IPS-20b (cell line): ENCODE measurements at regions not wholly inside any gene's neighbourhood (a gene's known extent, or its start where the extent isn't known, plus 50 kb on each side); places are given as distances from the start of the nearest gene placed in this dataset.
"Not testable (repeated sequence)": the region's sequence is repeated elsewhere in the genome, so short reads cannot be mapped to it uniquely, and the experiment has no call there.

ENCODE experiments used
- H3K27ac ChIP-seq: one replicate; pipeline ENCODE4 v1.5.1; 2013; ENCODE audit warnings: low read length
- H3K27me3 ChIP-seq: 2 replicates; pipeline ENCODE4 v1.6.1; 2013; ENCODE audit warnings: mild to moderate bottlenecking, low read length, inconsistent platforms; ENCODE audit not compliant: insufficient read depth
- H3K36me3 ChIP-seq: 2 replicates; pipeline ENCODE4 v1.6.1; 2013; ENCODE audit warnings: low read depth, mild to moderate bottlenecking, inconsistent platforms, low read length, moderate library complexity; ENCODE audit not compliant: insufficient read depth
- H3K4me1 ChIP-seq: 2 replicates; pipeline ENCODE4 v1.6.1; 2013; ENCODE audit warnings: mild to moderate bottlenecking, control low read depth, inconsistent platforms, low read length, moderate library complexity; ENCODE audit not compliant: insufficient read depth
- H3K4me3 ChIP-seq: 2 replicates; pipeline ENCODE4 v1.5.1; 2013; ENCODE audit warnings: mild to moderate bottlenecking, low read length, inconsistent platforms
- H3K9ac ChIP-seq: 2 replicates; pipeline ENCODE4 v1.6.1; 2013; ENCODE audit warnings: low read depth, mild to moderate bottlenecking, inconsistent platforms, low read length, moderate library complexity
- H3K9me3 ChIP-seq: 2 replicates; pipeline ENCODE4 v1.6.1; 2013; ENCODE audit warnings: mild to moderate bottlenecking, low read depth, low read length, inconsistent platforms; ENCODE audit not compliant: insufficient read depth

DNA sequence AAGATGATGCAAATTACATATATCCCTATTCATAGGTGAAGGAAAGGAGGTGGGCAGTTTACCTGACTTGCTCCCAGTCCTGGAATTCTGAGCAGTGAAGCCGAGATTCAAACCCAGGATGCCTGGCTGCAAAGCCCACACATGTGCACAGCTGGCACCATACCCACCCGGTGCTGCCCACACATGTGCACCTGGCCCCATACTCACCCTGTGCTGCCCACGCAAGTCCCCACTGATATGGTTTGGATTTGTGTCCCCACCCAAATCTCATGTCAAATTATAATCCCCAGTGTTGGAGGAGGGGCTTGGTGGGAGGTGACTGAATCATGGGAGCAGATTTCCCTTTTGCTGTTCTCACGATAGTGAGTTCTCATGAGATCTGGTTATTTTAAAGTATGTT, 179.2 kb upstream of the C14orf180 start:
- Histone ChIP-seq H3K9me3 (peaks cover 10% of the 10 kb centered on the region; the same call in 1 of the 2 replicates), H3K9ac (no peak overlapping the region), H3K4me3 (no peak overlapping the region), H3K27me3 (no peaks in the 10 kb centered on the region), H3K36me3 (no peaks in the 10 kb centered on the region), H3K4me1 (peaks cover 11% of the 10 kb centered on the region; the same call in 1 of the 2 replicates), H3K27ac (no peak overlapping the region)

GRCh38 chr14:104401785-104402184, 177.8 kb upstream of the C14orf180 start:
- no peak overlapping the region for H3K4me3 ChIP-seq
- no peak overlapping the region for H3K27ac ChIP-seq
- no peaks in the 10 kb centered on the region for H3K36me3 ChIP-seq
- H3K4me1 ChIP-seq = peaks cover 11% of the 10 kb centered on the region; the same call in 1 of the 2 replicates
- H3K9ac ChIP-seq = no peak overlapping the region
- peaks cover 10% of the 10 kb centered on the region; the same call in 1 of the 2 replicates for H3K9me3 ChIP-seq
- no peaks in the 10 kb centered on the region for H3K27me3 ChIP-seq

- not testable (repeated sequence) for H3K4me3 ChIP-seq, H3K36me3 ChIP-seq, H3K27me3 ChIP-seq, H3K27ac ChIP-seq, H3K9ac ChIP-seq
- Histone ChIP-seq H3K9me3 (peaks cover 10% of the 10 kb centered on the region; the same call in 1 of the 2 replicates), H3K4me1 (peaks cover 11% of the 10 kb centered on the region; the same call in 1 of the 2 replicates)
Observed at GRCh38 chr14:104402303-104402702, 177.3 kb upstream of the C14orf180 start.

DNA sequence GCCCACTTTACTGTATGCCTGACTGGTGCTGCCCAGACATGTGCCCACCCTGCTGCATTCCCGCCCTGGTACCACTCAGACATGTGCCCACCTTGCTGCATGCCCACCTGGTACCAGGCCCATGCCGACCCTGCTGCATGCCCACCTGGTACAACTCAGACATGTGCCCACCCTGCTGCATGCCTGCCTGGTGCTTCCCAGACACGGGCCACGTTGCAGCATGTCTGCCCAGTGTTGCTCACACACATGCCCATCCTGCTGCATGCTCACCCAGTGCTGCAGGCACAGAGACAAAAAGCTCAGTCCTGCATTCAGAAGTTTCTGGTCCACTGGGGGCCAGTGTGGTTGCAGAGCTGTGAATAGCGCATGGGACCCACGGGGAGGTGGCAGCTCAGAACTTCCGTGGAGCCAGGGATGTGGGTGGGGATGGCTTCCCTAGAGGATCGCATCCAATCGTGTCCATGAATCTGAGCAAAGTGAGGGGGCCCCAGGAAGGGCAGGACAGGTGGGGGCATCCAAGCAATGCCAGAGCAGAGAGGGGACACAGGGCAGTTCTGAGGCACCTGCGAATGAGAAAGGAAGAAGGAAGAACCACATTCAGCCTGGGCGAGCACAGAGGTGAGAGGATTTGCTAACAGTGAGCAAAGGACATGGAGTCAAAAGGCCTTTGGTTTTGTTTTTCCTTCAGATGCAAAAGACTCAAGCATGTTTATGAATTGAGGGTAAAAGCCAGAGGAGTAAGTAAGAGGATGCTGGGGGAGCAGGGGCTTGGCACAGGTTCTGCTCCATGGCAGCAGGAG, 175.9 kb upstream of the C14orf180 start:
- Histone ChIP-seq H3K27ac (no peak overlapping the region), H3K4me3 (no peak overlapping the region), H3K27me3 (no peaks in the 10 kb centered on the region), H3K9me3 (no peaks in the 10 kb centered on the region), H3K36me3 (no peaks in the 10 kb centered on the region), H3K9ac (no peak overlapping the region; the same call in 1 of the 2 replicates), H3K4me1 (peaks cover 11% of the 10 kb centered on the region; the same call in 1 of the 2 replicates)

GRCh38 chr14:104404922-104405321, 174.6 kb upstream of the C14orf180 start:
- H3K27me3 ChIP-seq = no peaks in the 10 kb centered on the region
- H3K4me1 ChIP-seq = peaks cover 11% of the 10 kb centered on the region; the same call in 1 of the 2 replicates
- no peaks in the 10 kb centered on the region for H3K9me3 ChIP-seq
- no peak overlapping the region for H3K27ac ChIP-seq
- no peak overlapping the region for H3K4me3 ChIP-seq
- no peak overlapping the region for H3K9ac ChIP-seq
- H3K36me3 ChIP-seq = no peaks in the 10 kb centered on the region

DNA sequence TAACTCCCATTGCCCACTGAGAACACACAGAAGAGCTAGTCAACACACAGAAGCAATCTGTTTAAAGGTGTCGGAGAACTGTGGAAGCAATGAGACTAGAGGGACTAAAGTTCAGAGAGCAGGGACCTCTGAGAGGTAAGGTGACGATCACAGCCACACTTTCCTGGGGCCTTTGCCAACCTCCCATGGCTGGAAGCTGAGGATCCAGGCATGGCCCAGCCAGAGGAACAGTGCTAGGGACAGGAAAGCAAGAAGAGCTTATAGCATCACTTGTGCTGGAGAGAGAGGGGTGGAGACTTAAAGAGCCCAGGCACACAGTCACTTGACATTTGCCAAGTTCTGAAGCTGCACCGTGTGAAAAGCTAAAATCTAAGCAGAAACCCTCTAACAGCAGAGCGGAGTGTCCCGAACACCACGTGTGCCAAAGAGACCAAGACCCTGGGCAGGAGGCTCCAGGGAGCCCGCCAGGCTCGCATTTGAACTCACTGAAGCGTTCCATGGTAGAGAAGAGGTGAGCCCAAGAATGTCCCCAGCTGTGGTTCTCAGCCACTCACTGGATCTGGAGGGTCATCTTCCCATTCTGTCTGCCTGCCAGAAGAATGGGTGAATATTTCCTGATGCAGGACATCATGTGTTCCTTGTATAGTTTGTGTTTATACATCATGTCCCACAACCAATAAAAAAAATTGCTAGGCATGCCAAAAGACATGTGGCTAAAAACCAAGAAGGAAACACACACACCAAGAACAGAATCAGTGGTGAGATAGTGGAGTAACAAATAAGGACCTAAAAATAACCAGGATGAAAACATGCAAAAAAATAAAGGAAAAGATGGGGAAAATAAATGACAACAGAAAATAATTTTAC, 174.0 kb upstream of the C14orf180 start:
- H3K27me3 ChIP-seq = no peaks in the 10 kb centered on the region

DNA sequence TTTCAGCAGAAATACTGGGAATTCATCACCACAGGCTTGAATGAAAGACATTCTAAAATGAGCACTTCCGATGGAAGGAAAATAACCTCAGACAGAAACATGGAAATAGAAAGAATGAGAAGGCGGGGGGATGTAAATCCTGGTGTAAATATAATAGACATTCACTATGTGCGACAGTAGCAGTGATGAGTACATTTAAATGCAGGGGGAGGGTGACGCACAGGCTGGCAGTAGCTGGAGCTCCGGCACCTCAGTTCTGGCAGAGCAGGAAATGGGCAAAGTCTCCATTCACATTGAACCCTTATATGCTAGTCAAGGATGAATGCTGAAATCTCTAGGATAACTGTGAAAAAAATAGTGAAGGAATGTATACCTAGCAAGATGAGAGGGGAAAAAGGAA, 172.7 kb upstream of the C14orf180 start:
- Histone ChIP-seq H3K36me3 (no peaks in the 10 kb centered on the region), H3K4me1 (peaks cover 11% of the 10 kb centered on the region; the same call in 1 of the 2 replicates), H3K9ac (no peak overlapping the region), H3K4me3 (no peak overlapping the region), H3K9me3 (no peaks in the 10 kb centered on the region), H3K27ac (no peak overlapping the region), H3K27me3 (no peaks in the 10 kb centered on the region)

More for the DNA sequence above, 174.0 kb upstream of the C14orf180 start:
- H3K36me3 ChIP-seq = no peaks in the 10 kb centered on the region
- H3K9me3 ChIP-seq = no peaks in the 10 kb centered on the region
- no peak overlapping the region for H3K9ac ChIP-seq
- no peak overlapping the region for H3K27ac ChIP-seq
- H3K4me1 ChIP-seq = peaks cover 11% of the 10 kb centered on the region; the same call in 1 of the 2 replicates
- no peak overlapping the region for H3K4me3 ChIP-seq

DNA sequence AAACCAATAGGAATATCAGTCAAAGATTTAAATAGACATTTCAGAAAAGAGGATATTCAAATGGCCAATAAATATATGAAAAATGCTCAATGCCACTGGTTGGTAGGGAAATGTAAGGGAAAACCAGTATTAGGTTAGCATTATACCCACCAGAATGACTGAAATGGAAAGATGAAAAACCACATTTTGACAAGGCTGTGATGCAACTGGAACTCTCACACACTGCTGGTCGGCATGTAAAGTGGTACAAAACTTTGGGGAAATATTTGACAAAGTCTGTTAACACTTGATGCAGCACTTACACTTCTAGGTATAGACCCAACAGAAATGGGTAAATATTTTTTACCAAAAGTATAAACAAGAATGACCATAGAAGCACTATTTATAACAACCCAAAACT, 163.2 kb upstream of the C14orf180 start:
- H3K27ac ChIP-seq = no peak overlapping the region
- H3K36me3 ChIP-seq = no peaks in the 10 kb centered on the region
- peaks cover 4% of the 10 kb centered on the region; the same call in 1 of the 2 replicates for H3K4me1 ChIP-seq
- no peak overlapping the region for H3K4me3 ChIP-seq
- no peaks in the 10 kb centered on the region for H3K27me3 ChIP-seq
- H3K9me3 ChIP-seq = no peaks in the 10 kb centered on the region
- H3K9ac ChIP-seq = no peak overlapping the region

- Histone ChIP-seq H3K9ac (no peak overlapping the region), H3K27me3 (no peaks in the 10 kb centered on the region), H3K27ac (no peak overlapping the region)
Observed at GRCh38 chr14:104419865-104420505, 159.6 kb upstream of the C14orf180 start.

DNA sequence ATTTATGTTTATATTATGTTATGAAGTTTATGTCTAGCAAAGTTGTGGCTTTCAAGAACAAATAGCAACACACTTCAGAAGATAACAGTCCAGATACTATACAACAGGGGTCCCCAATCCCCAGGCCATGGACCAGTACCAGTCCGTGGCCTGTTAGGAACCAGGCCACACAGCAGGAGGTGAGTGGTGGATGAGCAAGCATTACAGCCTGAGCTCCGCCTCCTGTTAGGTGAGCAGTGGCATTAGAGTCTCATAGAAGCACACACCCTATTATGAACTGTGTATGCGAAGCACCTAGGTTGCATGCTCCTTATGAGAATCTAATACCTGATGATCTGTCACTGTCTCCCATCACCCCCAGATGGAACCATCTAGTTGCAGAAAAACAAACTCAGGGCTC, 159.0 kb upstream of the C14orf180 start:
- H3K4me3 ChIP-seq, H3K9me3 ChIP-seq, H3K4me1 ChIP-seq, H3K27me3 ChIP-seq, H3K9ac ChIP-seq, H3K27ac ChIP-seq, H3K36me3 ChIP-seq: not testable (repeated sequence)

More at GRCh38 chr14:104419865-104420505, 159.6 kb upstream of the C14orf180 start:
- H3K4me3 ChIP-seq = no peak overlapping the region
- H3K9me3 ChIP-seq = no peaks in the 10 kb centered on the region
- peaks cover 4% of the 10 kb centered on the region; the same call in 1 of the 2 replicates for H3K4me1 ChIP-seq
- H3K36me3 ChIP-seq = no peaks in the 10 kb centered on the region

- Histone ChIP-seq H3K27ac (no peak overlapping the region), H3K36me3 (no peaks in the 10 kb centered on the region), H3K9me3 (no peaks in the 10 kb centered on the region), H3K4me1 (peaks cover 4% of the 10 kb centered on the region; the same call in 1 of the 2 replicates), H3K27me3 (no peaks in the 10 kb centered on the region), H3K4me3 (no peak overlapping the region), H3K9ac (no peak overlapping the region)
Observed at GRCh38 chr14:104420990-104421389, 158.6 kb upstream of the C14orf180 start.
